ENCODE measurements at regions not wholly inside any gene's neighbourhood (a gene's known extent, or its start where the extent isn't known, plus 50 kb on each side); places are given as distances from the start of the nearest gene placed in this dataset.
"Not testable (repeated sequence)": the region's sequence is repeated elsewhere in the genome, so short reads cannot be mapped to it uniquely, and the experiment has no call there.

- no peak for TF ChIP-seq CTCF (IDR thresholded peaks at IDR 0.05; ENCODE audit: control insufficient read depth, extremely low read depth, insufficient read depth)
- no peak for DNase-seq (ENCODE audit: low read depth)
- no peak overlapping the region for H3K4me3 ChIP-seq (ENCODE audit: low read depth, low read length)
Observed at GRCh38 chr7:79512261-79512660, 58.8 kb upstream of the MAGI2 start.

GRCh38 chr7:79511056-79511455, 57.6 kb upstream of the MAGI2 start:
- not testable (repeated sequence) for H3K4me3 ChIP-seq (ENCODE audit: low read depth, low read length); DNase-seq (ENCODE audit: low read depth)

GRCh38 chr7:79507131-79507530, 53.7 kb upstream of the MAGI2 start:
- TF ChIP-seq CTCF (IDR thresholded peaks at IDR 0.05; ENCODE audit: control insufficient read depth, extremely low read depth, insufficient read depth), result no peak
- H3K4me3 ChIP-seq (ENCODE audit: low read depth, low read length), result no peak overlapping the region
- no peak for DNase-seq (ENCODE audit: low read depth)

- DNase-seq (ENCODE audit: low read depth), result no peak
- no peak for TF ChIP-seq CTCF (IDR thresholded peaks at IDR 0.05; ENCODE audit: control insufficient read depth, extremely low read depth, insufficient read depth)
- no peak overlapping the region for H3K4me3 ChIP-seq (ENCODE audit: low read depth, low read length)
Observed at GRCh38 chr7:79506481-79506880, 53.0 kb upstream of the MAGI2 start.

GRCh38 chr7:79504607-79505389, 51.3 kb upstream of the MAGI2 start:
- no peak for DNase-seq (ENCODE audit: low read depth)
- H3K4me3 ChIP-seq (ENCODE audit: low read depth, low read length), result no peak overlapping the region
- TF ChIP-seq CTCF (IDR thresholded peaks at IDR 0.05; ENCODE audit: control insufficient read depth, extremely low read depth, insufficient read depth), result no peak
